ENCODE measurements at regions not wholly inside any gene's neighbourhood (a gene's known extent, or its start where the extent isn't known, plus 50 kb on each side); places are given as distances from the start of the nearest gene placed in this dataset.

DNA sequence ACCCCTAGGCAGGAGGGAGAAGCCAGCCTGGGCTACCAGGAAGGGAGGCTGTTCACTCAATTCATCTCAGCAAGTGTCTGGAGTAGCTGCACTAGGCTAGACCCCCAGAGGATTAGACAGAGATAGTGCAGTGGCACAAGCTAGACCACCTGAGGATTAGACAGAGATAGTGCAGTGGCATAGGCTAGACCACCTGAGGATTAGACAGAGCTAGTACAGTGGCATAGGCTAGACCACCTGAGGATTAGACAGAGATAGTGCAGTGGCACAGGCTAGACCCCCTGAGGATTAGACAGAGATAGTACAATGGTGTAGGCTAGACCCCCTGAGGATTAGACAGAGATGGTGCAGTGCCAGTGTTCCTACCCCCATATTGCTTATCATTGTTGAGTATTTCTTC lies 74.1 kb upstream of the SDK2 start:
- no peak for TF ChIP-seq CTCF (IDR thresholded peaks at IDR 0.05)
- TF ChIP-seq POLR2A (IDR thresholded peaks at IDR 0.05): no peak

Measured in lower leg skin (tissue), 3 donors.